SJSA1 (cell line): ENCODE measurements at regions not wholly inside any gene's neighbourhood (a gene's known extent, or its start where the extent isn't known, plus 50 kb on each side); places are given as distances from the start of the nearest gene placed in this dataset.

Experiments used
- DNase-seq, 2 experiments: peaks; one replicate each; pipeline ENCODE4 v3.0.0-alpha.2; 2015 to 2020; ENCODE audit warnings: low spot score in 2 of 2, low read depth in 1 of 2
- H3K27ac ChIP-seq: fragments of 250-450 bp; sonication (Bioruptor Pico); 2 replicates; pipeline ENCODE4 v1.5.1; 2020; ENCODE audit warnings: mild to moderate bottlenecking, moderate library complexity
- H3K27me3 ChIP-seq: fragments of 250-450 bp; sonication (Bioruptor Pico); replicated peaks from 2 replicates; pipeline ENCODE4 v1.5.1; 2020; ENCODE audit warnings: mild to moderate bottlenecking, moderate library complexity
- H3K36me3 ChIP-seq: fragments of 250-450 bp; sonication (Bioruptor Pico); 2 replicates; pipeline ENCODE4 v1.5.1; 2020; ENCODE audit warnings: mild to moderate bottlenecking
- H3K4me1 ChIP-seq: fragments of 250-450 bp; sonication (Bioruptor Pico); replicated peaks from 2 replicates; pipeline ENCODE4 v1.6.1; 2021; ENCODE audit warnings: mild to moderate bottlenecking
- H3K4me3 ChIP-seq: fragments of 250-450 bp; sonication (Bioruptor Pico); 2 replicates; pipeline ENCODE4 v1.5.1; 2020; ENCODE audit warnings: mild to moderate bottlenecking
- H3K9me3 ChIP-seq: fragments of 250-450 bp; sonication (Bioruptor Pico); replicated peaks from 2 replicates; pipeline ENCODE4 v1.5.1; 2020; ENCODE audit warnings: mild to moderate bottlenecking

DNA sequence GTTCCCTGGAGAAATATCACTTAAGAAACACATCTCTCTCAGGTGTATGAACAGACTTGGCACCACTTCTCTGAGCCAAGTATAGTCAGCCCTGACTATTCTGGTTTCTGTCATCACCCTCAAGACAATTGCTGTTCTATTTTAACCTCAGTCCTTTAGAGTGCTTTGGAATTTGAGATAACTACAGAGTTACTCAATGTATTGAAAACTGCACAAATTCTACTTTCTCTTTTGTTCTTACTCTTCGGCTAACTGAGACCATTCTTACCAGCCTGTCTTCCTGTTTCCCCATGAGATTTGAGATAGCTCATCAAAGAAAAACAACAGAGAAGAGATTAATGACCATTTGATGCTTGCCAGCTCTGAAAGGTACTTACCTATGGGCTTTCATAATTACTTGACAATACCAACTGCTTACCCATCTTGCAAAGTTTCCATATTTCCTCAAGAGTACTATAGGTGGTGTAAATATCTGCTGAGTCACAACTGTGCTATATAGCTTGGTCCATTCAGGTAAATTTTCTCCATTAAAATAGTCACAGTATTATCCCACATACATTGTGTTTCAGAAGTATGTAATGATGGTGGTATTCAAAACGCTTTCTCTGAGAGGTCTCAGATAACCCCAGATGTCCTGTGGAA, 467.5 kb upstream of the CHST9 start:
- no peaks in the 10 kb centered on the region for H3K9me3 ChIP-seq
- 0 out of 2 replicates have a peak, but pooled peaks cover 4% of the 10 kb centered on the region for H3K4me1 ChIP-seq
- H3K4me3 ChIP-seq: no peak overlapping the region
- H3K36me3 ChIP-seq: no peaks in the 10 kb centered on the region
- H3K27ac ChIP-seq: no peak overlapping the region
- no peak for DNase-seq
- H3K27me3 ChIP-seq: no peaks in the 10 kb centered on the region

DNA sequence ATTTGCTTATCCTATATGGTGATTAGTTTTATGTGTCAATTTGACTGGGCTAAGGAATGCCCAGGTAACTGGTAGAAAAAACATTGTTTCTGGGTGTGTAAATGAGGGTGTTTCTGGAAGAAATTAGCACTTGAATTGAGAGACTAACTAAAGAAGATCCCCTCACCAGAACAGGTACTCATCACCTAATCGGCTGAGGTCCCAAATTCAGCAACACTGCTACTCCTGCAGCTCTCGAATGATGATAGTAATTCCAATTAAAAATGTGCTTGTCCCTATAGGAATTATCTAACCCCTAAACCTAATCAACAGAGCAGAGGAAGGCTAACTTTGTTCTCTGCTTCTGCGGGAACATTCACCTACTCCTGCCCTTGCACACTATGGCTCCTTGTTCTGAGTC, 464.5 kb upstream of the CHST9 start:
- Histone ChIP-seq H3K27me3 (no peaks in the 10 kb centered on the region), H3K27ac (no peak overlapping the region), H3K4me1 (0 out of 2 replicates have a peak, but pooled peaks cover 4% of the 10 kb centered on the region), H3K9me3 (no peaks in the 10 kb centered on the region), H3K36me3 (no peaks in the 10 kb centered on the region), H3K4me3 (no peak overlapping the region)
- no peak for DNase-seq

GRCh38 chr18:27645929-27646328, 460.8 kb upstream of the CHST9 start:
- H3K4me3 ChIP-seq: no peak overlapping the region
- H3K4me1 ChIP-seq: no peaks in the 10 kb centered on the region
- DNase-seq: no peak
- no peaks in the 10 kb centered on the region for H3K36me3 ChIP-seq
- no peak overlapping the region for H3K27ac ChIP-seq
- H3K27me3 ChIP-seq: no peaks in the 10 kb centered on the region
- H3K9me3 ChIP-seq: no peaks in the 10 kb centered on the region

GRCh38 chr18:27636576-27637085, 451.5 kb upstream of the CHST9 start:
- H3K4me1 ChIP-seq: no peaks in the 10 kb centered on the region
- no peaks in the 10 kb centered on the region for H3K9me3 ChIP-seq
- no peak overlapping the region for H3K27ac ChIP-seq
- no peaks in the 10 kb centered on the region for H3K36me3 ChIP-seq
- H3K27me3 ChIP-seq: no peaks in the 10 kb centered on the region; the same call in 1 of the 2 replicates
- H3K4me3 ChIP-seq: no peak overlapping the region
- DNase-seq: no peak

- H3K27me3 ChIP-seq: peaks cover 8% of the 10 kb centered on the region; the same call in 1 of the 2 replicates
- H3K27ac ChIP-seq: no peak overlapping the region
- H3K9me3 ChIP-seq: no peaks in the 10 kb centered on the region
- no peaks in the 10 kb centered on the region for H3K36me3 ChIP-seq
- DNase-seq: no peak
- H3K4me3 ChIP-seq: no peak overlapping the region
- H3K4me1 ChIP-seq: no peaks in the 10 kb centered on the region
Observed at GRCh38 chr18:27632706-27633105, 447.6 kb upstream of the CHST9 start.

DNA sequence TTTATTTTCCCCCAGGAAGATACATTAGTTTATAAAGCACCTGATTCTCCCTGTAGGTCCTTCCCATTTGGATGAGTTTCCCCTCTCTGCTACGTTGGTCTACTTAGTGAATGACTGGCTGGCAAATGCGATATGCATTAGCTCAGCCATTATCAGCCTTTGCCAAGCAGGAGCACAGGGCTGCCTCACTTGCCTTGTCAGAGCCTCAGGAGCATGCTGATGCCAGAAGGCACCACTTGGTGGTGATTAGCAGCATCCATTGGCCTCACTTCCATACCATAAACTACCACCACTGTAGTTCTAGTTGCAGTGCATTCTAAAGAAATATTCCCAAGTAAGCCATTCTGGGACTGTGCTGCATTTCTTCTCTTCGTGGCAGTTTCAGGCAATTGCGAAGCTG, 442.8 kb upstream of the CHST9 start:
- H3K9me3 ChIP-seq: no peaks in the 10 kb centered on the region
- no peak for DNase-seq
- peaks cover 8% of the 10 kb centered on the region; the same call in 1 of the 2 replicates for H3K27me3 ChIP-seq
- H3K36me3 ChIP-seq: no peaks in the 10 kb centered on the region
- no peak overlapping the region for H3K4me3 ChIP-seq
- no peak overlapping the region for H3K27ac ChIP-seq
- no peaks in the 10 kb centered on the region for H3K4me1 ChIP-seq

DNA sequence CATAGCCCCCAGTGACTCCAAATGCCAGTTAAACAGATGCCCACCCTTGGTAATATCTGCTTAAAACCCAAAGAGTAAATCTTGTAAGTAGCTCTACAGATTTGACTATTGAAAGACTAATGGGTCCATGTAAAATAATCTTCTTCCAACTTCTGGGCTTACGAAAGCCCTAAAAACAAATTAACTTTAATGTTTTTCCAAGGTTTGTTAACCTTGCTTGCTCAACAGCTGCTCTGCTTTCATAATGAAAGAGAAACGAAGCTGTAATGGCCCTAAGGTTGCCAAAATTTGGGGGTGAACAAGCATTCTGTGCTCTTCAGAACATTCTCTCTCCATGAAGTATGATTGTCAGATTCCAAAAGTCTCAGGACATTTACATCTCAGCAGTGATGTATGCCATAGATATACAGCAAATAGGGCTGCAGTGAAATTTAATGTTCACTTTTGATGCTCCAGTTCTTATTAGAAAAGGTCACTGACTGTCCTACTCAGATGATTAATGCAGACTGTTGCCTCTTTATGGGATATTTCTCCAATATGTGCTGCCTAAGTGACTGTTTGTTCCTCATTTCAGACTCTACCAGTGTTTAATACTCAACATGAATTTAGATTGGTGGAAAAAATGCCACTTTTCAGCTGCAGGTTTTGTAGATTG, 436.3 kb upstream of the CHST9 start:
- Histone ChIP-seq H3K4me1 (no peaks in the 10 kb centered on the region), H3K4me3 (no peak overlapping the region), H3K9me3 (no peaks in the 10 kb centered on the region), H3K27me3 (no peaks in the 10 kb centered on the region; the same call in 1 of the 2 replicates), H3K27ac (no peak overlapping the region), H3K36me3 (no peaks in the 10 kb centered on the region)
- no peak for DNase-seq

GRCh38 chr18:27619906-27620305, 434.8 kb upstream of the CHST9 start:
- no peaks in the 10 kb centered on the region for H3K4me1 ChIP-seq
- no peak overlapping the region for H3K4me3 ChIP-seq
- no peak for DNase-seq
- H3K9me3 ChIP-seq: no peaks in the 10 kb centered on the region
- H3K27ac ChIP-seq: no peak overlapping the region
- no peaks in the 10 kb centered on the region; the same call in 1 of the 2 replicates for H3K27me3 ChIP-seq
- H3K36me3 ChIP-seq: no peaks in the 10 kb centered on the region

DNA sequence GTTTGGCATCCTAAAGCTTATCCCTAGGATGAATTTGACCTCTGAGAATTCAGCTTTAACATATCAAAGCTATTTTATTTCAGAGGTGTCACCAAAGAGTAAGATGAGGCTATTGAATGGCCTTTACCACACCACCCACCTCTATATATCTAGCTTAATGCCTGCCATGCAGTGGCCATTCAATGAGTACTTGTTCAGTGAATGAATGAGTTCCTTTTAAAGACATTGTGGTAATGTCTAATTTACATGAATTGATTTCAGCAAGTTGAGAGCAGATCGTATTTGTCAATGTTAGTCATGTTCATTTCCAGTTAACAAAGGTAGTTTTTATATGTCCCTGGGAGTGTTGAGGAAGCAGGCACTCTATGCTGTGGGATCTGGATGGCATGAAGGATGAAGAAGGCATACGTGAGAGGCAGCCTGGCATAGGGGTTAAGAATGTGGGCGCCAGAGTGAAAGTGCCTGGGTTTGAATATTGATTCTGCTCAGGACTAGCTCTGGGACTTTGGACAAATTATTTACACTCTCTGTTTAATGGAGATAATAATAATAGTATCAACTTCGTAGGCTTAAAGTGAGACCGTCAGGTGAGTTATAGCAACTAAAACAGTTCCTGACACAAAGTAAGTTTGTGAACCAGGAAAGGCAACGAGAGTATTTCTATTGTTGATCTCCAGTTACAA, 434.1 kb upstream of the CHST9 start:
- Histone ChIP-seq H3K4me1 (no peaks in the 10 kb centered on the region), H3K4me3 (no peak overlapping the region), H3K27me3 (no peaks in the 10 kb centered on the region; the same call in 1 of the 2 replicates), H3K9me3 (no peaks in the 10 kb centered on the region), H3K36me3 (no peaks in the 10 kb centered on the region), H3K27ac (no peak overlapping the region)
- no peak for DNase-seq

DNA sequence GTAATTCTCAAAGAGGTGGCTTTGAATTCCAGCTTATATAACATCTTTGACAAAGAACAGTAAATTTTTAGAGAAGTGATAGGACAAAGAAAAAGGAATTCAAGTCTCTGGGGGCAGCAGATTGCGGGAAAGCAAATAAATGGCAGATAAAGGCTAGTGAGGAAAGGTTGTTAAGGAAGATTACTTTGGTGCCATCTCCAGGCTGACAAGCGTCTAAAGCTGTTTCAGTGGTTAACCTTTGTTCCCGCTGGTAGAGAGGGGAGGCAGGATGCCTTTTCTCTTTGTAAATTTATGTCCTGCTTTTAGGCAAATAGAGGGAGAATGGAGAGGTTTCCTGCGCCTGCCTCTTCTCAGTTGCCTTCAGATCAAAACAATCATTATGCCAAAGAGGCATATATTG, 431.2 kb upstream of the CHST9 start:
- Histone ChIP-seq H3K27ac (no peak overlapping the region), H3K4me3 (no peak overlapping the region)
- DNase-seq: no peak

GRCh38 chr18:27614951-27615844, 430.1 kb upstream of the CHST9 start:
- no peak for DNase-seq
- Histone ChIP-seq H3K4me1 (no peaks in the 10 kb centered on the region), H3K27me3 (no peaks in the 10 kb centered on the region), H3K9me3 (no peaks in the 10 kb centered on the region), H3K36me3 (no peaks in the 10 kb centered on the region), H3K4me3 (no peak overlapping the region), H3K27ac (no peak overlapping the region)

More for the DNA sequence above, 431.2 kb upstream of the CHST9 start:
- H3K9me3 ChIP-seq: no peaks in the 10 kb centered on the region
- H3K27me3 ChIP-seq: no peaks in the 10 kb centered on the region; the same call in 1 of the 2 replicates
- no peaks in the 10 kb centered on the region for H3K4me1 ChIP-seq
- no peaks in the 10 kb centered on the region for H3K36me3 ChIP-seq

GRCh38 chr18:27609221-27609620, 424.1 kb upstream of the CHST9 start:
- DNase-seq: no peak
- Histone ChIP-seq H3K36me3 (no peaks in the 10 kb centered on the region), H3K4me3 (no peak overlapping the region), H3K27me3 (no peaks in the 10 kb centered on the region), H3K9me3 (no peaks in the 10 kb centered on the region), H3K4me1 (peaks cover 10% of the 10 kb centered on the region), H3K27ac (no peak overlapping the region)

- H3K27ac ChIP-seq: no peak overlapping the region
- no peak overlapping the region for H3K4me3 ChIP-seq
- DNase-seq: no peak
- no peaks in the 10 kb centered on the region for H3K36me3 ChIP-seq
- H3K4me1 ChIP-seq: peaks cover 12% of the 10 kb centered on the region
- no peaks in the 10 kb centered on the region for H3K27me3 ChIP-seq
- no peaks in the 10 kb centered on the region for H3K9me3 ChIP-seq
Observed at GRCh38 chr18:27608742-27609141, 423.6 kb upstream of the CHST9 start.
